ENCODE measurements at regions not wholly inside any gene's neighbourhood (a gene's known extent, or its start where the extent isn't known, plus 50 kb on each side); places are given as distances from the start of the nearest gene placed in this dataset.

- TF ChIP-seq CTCF (IDR thresholded peaks at IDR 0.05; ENCODE audit: low read depth, low read length), result no peak
- H3K4me1 ChIP-seq (ENCODE audit: low read depth), result peaks cover 10% of the 10 kb centered on the region
- H3K4me3 ChIP-seq, result no peak overlapping the region
- no peaks in the 10 kb centered on the region for H3K9me3 ChIP-seq (ENCODE audit: low read depth)
- no peak overlapping the region for H3K27ac ChIP-seq
- H3K27me3 ChIP-seq, result no peaks in the 10 kb centered on the region
- no peaks in the 10 kb centered on the region for H3K36me3 ChIP-seq
- no peak for DNase-seq (ENCODE audit: low read depth in 1 of 2, low spot score in 1 of 2)
Observed at GRCh38 chr13:110027470-110028240, 241.3 kb upstream of the IRS2 start.

GRCh38 chr13:110024645-110024980 is 238.2 kb upstream of the IRS2 start:
- Histone ChIP-seq H3K27me3 (no peaks in the 10 kb centered on the region), H3K36me3 (no peaks in the 10 kb centered on the region), H3K9me3 (ENCODE audit: low read depth) (no peaks in the 10 kb centered on the region), H3K27ac (peak overlapping the region; percentile 92), H3K4me1 (ENCODE audit: low read depth) (peaks cover 10% of the 10 kb centered on the region), H3K4me3 (no peak overlapping the region)
- no peak for DNase-seq (ENCODE audit: low read depth in 1 of 2, low spot score in 1 of 2)
- TF ChIP-seq CTCF (IDR thresholded peaks at IDR 0.05; ENCODE audit: low read depth, low read length), result no peak

GRCh38 chr13:110023729-110024644 is 237.6 kb upstream of the IRS2 start:
- H3K9me3 ChIP-seq (ENCODE audit: low read depth), result no peaks in the 10 kb centered on the region
- H3K36me3 ChIP-seq, result no peaks in the 10 kb centered on the region
- no peak overlapping the region for H3K4me3 ChIP-seq
- H3K27ac ChIP-seq, result peak overlapping the region; percentile 92
- no peak for TF ChIP-seq CTCF (IDR thresholded peaks at IDR 0.05; ENCODE audit: low read depth, low read length)
- peak; percentile 61 to 78 for DNase-seq (ENCODE audit: low read depth in 1 of 2, low spot score in 1 of 2)
- H3K27me3 ChIP-seq, result no peaks in the 10 kb centered on the region
- H3K4me1 ChIP-seq (ENCODE audit: low read depth), result peaks cover 10% of the 10 kb centered on the region

GRCh38 chr13:110018009-110018408 is 231.6 kb upstream of the IRS2 start:
- Histone ChIP-seq H3K27ac (no peak overlapping the region), H3K4me3 (no peak overlapping the region), H3K27me3 (no peaks in the 10 kb centered on the region), H3K36me3 (no peaks in the 10 kb centered on the region), H3K4me1 (ENCODE audit: low read depth) (peaks cover 11% of the 10 kb centered on the region), H3K9me3 (ENCODE audit: low read depth) (no peaks in the 10 kb centered on the region)
- no peak for TF ChIP-seq CTCF (IDR thresholded peaks at IDR 0.05; ENCODE audit: low read depth, low read length)
- no peak for DNase-seq (ENCODE audit: low read depth in 1 of 2, low spot score in 1 of 2)

- Histone ChIP-seq H3K27me3 (no peaks in the 10 kb centered on the region), H3K9me3 (ENCODE audit: low read depth) (no peaks in the 10 kb centered on the region), H3K4me1 (ENCODE audit: low read depth) (peaks cover 11% of the 10 kb centered on the region), H3K4me3 (no peak overlapping the region), H3K27ac (no peak overlapping the region), H3K36me3 (no peaks in the 10 kb centered on the region)
- peak in 1 of 2 donors; percentile 92 for DNase-seq (ENCODE audit: low read depth in 1 of 2, low spot score in 1 of 2)
- no peak for TF ChIP-seq CTCF (IDR thresholded peaks at IDR 0.05; ENCODE audit: low read depth, low read length)
Observed at GRCh38 chr13:110017379-110017778, 231.0 kb upstream of the IRS2 start.

Data from cardiac muscle cell (in vitro differentiated cells and primary cell).